ENCODE measurements at regions not wholly inside any gene's neighbourhood (a gene's known extent, or its start where the extent isn't known, plus 50 kb on each side); places are given as distances from the start of the nearest gene placed in this dataset.

- in situ Hi-C loops (cut with HindIII; ENCODE audit: extremely low pct_ligation_motif_present, low pct_unique_long_range_greater_than_20kb) = no loop called here
- no peaks in the 10 kb centered on the region for H3K9me3 ChIP-seq (ENCODE audit: low read length)
- H3K4me2 ChIP-seq (ENCODE audit: low read depth, low read length) = no peak overlapping the region
- no peaks in the 10 kb centered on the region for H3K4me1 ChIP-seq (ENCODE audit: insufficient read depth, low read length)
- no peaks in the 10 kb centered on the region for H4K20me1 ChIP-seq (ENCODE audit: insufficient read depth, low read length)
- no TSS peak for BruUV-seq (replicated peaks)
- no peaks in the 10 kb centered on the region for H3K79me2 ChIP-seq (ENCODE audit: insufficient read depth, low read length)
- H2AFZ ChIP-seq (ENCODE audit: low read length) = no peak overlapping the region
- ATAC-seq (no peak), DNase-seq (ENCODE audit: low spot score) (no peak), FAIRE-seq (no peak)
- no peaks in the 10 kb centered on the region for H3K36me3 ChIP-seq (replicated peaks in 1 of 2; ENCODE audit: control insufficient read depth in 1 of 2, insufficient read depth in 2 of 2, low read length in 2 of 2)
- CTCF ChIA-PET (ENCODE audit: low intra/inter-chr PET ratio, low total read pairs) = no interaction called here
- intact Hi-C loops (cut with micrococcal nuclease; ENCODE audit: unreplicated experiment) = no loop called here
- POLR2A ChIA-PET = no interaction called here
- no peak overlapping the region for H3K27ac ChIP-seq (ENCODE audit: extremely low read length, insufficient read depth, low read length)
- 0% methylated on average over 2 of the region's 2 CpGs for WGBS (ENCODE audit: low lambda C conversion rate)
- no peak overlapping the region for H3K9ac ChIP-seq (ENCODE audit: insufficient read depth, low read depth, low read length)
- H3K27me3 ChIP-seq (ENCODE audit: control insufficient read depth in 1 of 2, insufficient read depth in 2 of 2, low read length in 2 of 2) = peaks cover 2 to 3% of the 10 kb centered on the region in 2 experiments; a peak in 3 of 5 replicates
- H3K4me3 ChIP-seq (replicated peaks in 1 of 3; ENCODE audit: insufficient read depth in 1 of 3, low read depth in 2 of 3, low read length in 3 of 3) = no peak overlapping the region
- no peak for TF ChIP-seq ZNF547 (CRISPR knock-in tag; IDR thresholded peaks at IDR 0.05)
- TF ChIP-seq TARDBP (CRISPR knock-in tag; IDR thresholded peaks at IDR 0.05) = no peak
- TF ChIP-seq PITX1 (CRISPR knock-in tag; IDR thresholded peaks at IDR 0.05) = no peak
- no peak for TF ChIP-seq ZFYVE20 (CRISPR knock-in tag; IDR thresholded peaks at IDR 0.05; ENCODE audit: borderline replicate concordance, low read depth)
- TF ChIP-seq ZFP41 (CRISPR knock-in tag; IDR thresholded peaks at IDR 0.05; ENCODE audit: borderline replicate concordance) = no peak
- TF ChIP-seq NFAT5 (CRISPR knock-in tag; IDR thresholded peaks at IDR 0.05) = no peak
- TF ChIP-seq ZNF781 (CRISPR knock-in tag; IDR thresholded peaks at IDR 0.05; ENCODE audit: borderline replicate concordance, not compliant biosample characterization) = no peak
- TF ChIP-seq BRD4 (CRISPR knock-in tag; IDR thresholded peaks at IDR 0.05) = no peak
- no peak for TF ChIP-seq SRSF1 (optimal IDR thresholded peaks at IDR 0.05; ENCODE audit: low read depth, low read length)
- TF ChIP-seq ZNF614 (CRISPR knock-in tag; IDR thresholded peaks at IDR 0.05; ENCODE audit: borderline replicate concordance) = no peak
- TF ChIP-seq IRX3 (CRISPR knock-in tag; IDR thresholded peaks at IDR 0.05; ENCODE audit: borderline replicate concordance, low read depth) = no peak
- no peak for TF ChIP-seq ZBTB10 (CRISPR knock-in tag; IDR thresholded peaks at IDR 0.05; ENCODE audit: borderline replicate concordance)
- TF ChIP-seq MBNL3 (CRISPR knock-in tag; conservative IDR thresholded peaks at IDR 0.05) = no peak
- TF ChIP-seq BATF2 (CRISPR knock-in tag; IDR thresholded peaks at IDR 0.05) = no peak
- TF ChIP-seq GATAD2A (CRISPR knock-in tag; IDR thresholded peaks at IDR 0.05) = no peak
Observed at GRCh38 chr10:6333973-6334372, 131.2 kb downstream of the PFKFB3 start.
